Spleen (tissue), 11 donors: ENCODE measurements at regions not wholly inside any gene's neighbourhood (a gene's known extent, or its start where the extent isn't known, plus 50 kb on each side); places are given as distances from the start of the nearest gene placed in this dataset.

Source experiments
- DNase-seq: peaks from one replicate; pipeline ENCODE4 v3.0.0-alpha.2; 2020
- H3K27ac ChIP-seq, 8 donors: fragments of 200-600 bp; sonication (generic) in 7 of 8; 1 replicate in 4 of 8; 2 replicates in 4 of 8; pipeline versions ENCODE4 v1.5.0 to v1.8.0; 2016 to 2021; ENCODE audit warnings: inconsistent platforms in 4 of 8, mild to moderate bottlenecking in 4 of 8, moderate library complexity in 1 of 8
- H3K27me3 ChIP-seq, 7 donors: fragments of 200-600 bp; sonication (generic) in 6 of 7; replicated peaks in 1 of 7; 1 replicate in 4 of 7; 2 replicates in 3 of 7; pipeline versions ENCODE4 v1.5.0 to v1.8.0; 2016 to 2021; ENCODE audit warnings: inconsistent platforms in 3 of 7, mild to moderate bottlenecking in 1 of 7
- H3K36me3 ChIP-seq, 6 donors: fragments of 200-600 bp; sonication (generic) in 5 of 6; 1 replicate in 4 of 6; 2 replicates in 2 of 6; pipeline versions ENCODE4 v1.5.0 to v1.8.0; 2016 to 2021; ENCODE audit warnings: inconsistent platforms in 2 of 6
- H3K4me1 ChIP-seq, 6 donors: fragments of 200-600 bp; sonication (generic) in 5 of 6; 1 replicate in 3 of 6; 2 replicates in 3 of 6; pipeline versions ENCODE4 v1.5.0 to v1.8.0; 2016 to 2021; ENCODE audit warnings: inconsistent platforms in 3 of 6
- H3K4me3 ChIP-seq, 8 donors: fragments of 200-600 bp; sonication (generic) in 7 of 8; 1 replicate in 4 of 8; 2 replicates in 4 of 8; pipeline versions ENCODE4 v1.5.0 to v1.8.0; 2016 to 2021; ENCODE audit warnings: inconsistent platforms in 4 of 8, mild to moderate bottlenecking in 4 of 8, moderate library complexity in 2 of 8
- H3K9me3 ChIP-seq, 8 donors: fragments of 200-600 bp; sonication (generic) in 7 of 8; 1 replicate in 4 of 8; 2 replicates in 4 of 8; pipeline versions ENCODE4 v1.5.0 to v1.8.0; 2016 to 2021; ENCODE audit warnings: inconsistent platforms in 4 of 8
- CTCF ChIP-seq, 11 experiments: fragments of 200-600 bp in 7 of 11; fragments of 450-650 bp in 4 of 11; sonication (generic) in 4 of 11; IDR thresholded peaks in 8 of 11; conservative IDR thresholded peaks in 3 of 11; 1 replicate in 7 of 11; 2 replicates in 4 of 11; pipeline versions ENCODE4 v1.4.0 to v1.8.0; 2016 to 2021; ENCODE audit warnings: antibody characterized with exemption in 11 of 11, inconsistent platforms in 4 of 11, mild to moderate bottlenecking in 1 of 11
- POLR2A ChIP-seq, 3 donors: fragments of 450-650 bp; IDR thresholded peaks; one replicate each; pipeline ENCODE4 v1.5.1; 2017; ENCODE audit warnings: antibody characterized with exemption in 3 of 3, mild to moderate bottlenecking in 1 of 3
- POLR2AphosphoS5 ChIP-seq, 3 donors: sonication (generic); formaldehyde crosslinking; IDR thresholded peaks; one replicate each; pipeline ENCODE4 v1.5.1; 2017; ENCODE audit warnings: antibody characterized with exemption in 3 of 3
- WGBS, 5 donors: extraction: QIAGEN DNeasy Blood & Tissue Kit in 3 of 5; methylation state at CpG; one replicate each; pipeline versions ENCODE4 v1.1.5 to v1.1.7; 2013 to 2018; 5-methylcytosine and 5-hydroxymethylcytosine counted together
- intact Hi-C: fragments of 100-400 bp; cut with DNase I; formaldehyde crosslinking; loops from one replicate; pipeline ENCODE4 v1.15.0; 2023; ENCODE audit warnings: low total_unique reads
- donor health status: healthy with polysubstance abuse.
- donor health status: DM: no; HTN: no; CAD: no; lungs with moderate emphysema.
- donor health status: DM: no; HTN: no; CAD: no.
- donor health status: Bipolar disorder and iron deficiency.
- donor health status: healthy.
- donor health status: DM: no; HTN: no; CAD: no.
- donor health status: DM: yes; HTN: yes; CAD: no.

- TF ChIP-seq CTCF (IDR thresholded peaks at IDR 0.05 in 8 of 11, conservative IDR thresholded peaks at IDR 0.05 in 3 of 11): no peak
- no peak for TF ChIP-seq POLR2AphosphoS5 (IDR thresholded peaks at IDR 0.05)
- TF ChIP-seq POLR2A (IDR thresholded peaks at IDR 0.05): no peak
- no peaks in the 10 kb centered on the region for H3K9me3 ChIP-seq
- peaks cover 0 to 10% (median 0%) of the 10 kb centered on the region in 7 donors for H3K27me3 ChIP-seq
- no peak overlapping the region for H3K27ac ChIP-seq
- DNase-seq: no peak
- peaks cover 0 to 8% (median 0%) of the 10 kb centered on the region in 6 donors for H3K36me3 ChIP-seq
- no peak overlapping the region for H3K4me3 ChIP-seq
- intact Hi-C loops: no loop called here
- peaks cover 0 to 4% (median 0%) of the 10 kb centered on the region in 6 donors for H3K4me1 ChIP-seq
- 71 to 85% (median 73%) methylated on average over 4 of the region's 4 CpGs for WGBS, 5 donors
Measured at GRCh38 chr22:26887916-26888315, 230.5 kb downstream of the MIAT start.

GRCh38 chr22:26888887-26889286 lies 231.5 kb downstream of the MIAT start:
- Histone ChIP-seq H3K27ac (no peak overlapping the region), H3K36me3 (peaks cover 0 to 8% (median 0%) of the 10 kb centered on the region in 6 donors), H3K9me3 (no peaks in the 10 kb centered on the region), H3K4me3 (no peak overlapping the region), H3K4me1 (peaks cover 0 to 4% (median 0%) of the 10 kb centered on the region in 6 donors), H3K27me3 (peaks cover 0 to 16% (median 0%) of the 10 kb centered on the region in 7 donors)
- 88 to 94% (median 92%) methylated on average over 8 of the region's 8 CpGs for WGBS, 5 donors
- DNase-seq: no peak
- intact Hi-C loops: no loop called here
- TF ChIP-seq CTCF (IDR thresholded peaks at IDR 0.05 in 8 of 11, conservative IDR thresholded peaks at IDR 0.05 in 3 of 11) (no peak), POLR2AphosphoS5 (IDR thresholded peaks at IDR 0.05) (no peak), POLR2A (IDR thresholded peaks at IDR 0.05) (no peak)

- peaks cover 0 to 6% (median 0%) of the 10 kb centered on the region in 6 donors for H3K36me3 ChIP-seq
- H3K4me1 ChIP-seq: peaks cover 0 to 4% (median 0%) of the 10 kb centered on the region in 6 donors
- intact Hi-C loops: no loop called here
- 74 to 86% (median 78%) methylated on average over 7 of the region's 7 CpGs for WGBS, 5 donors
- no peak overlapping the region for H3K27ac ChIP-seq
- TF ChIP-seq POLR2A (IDR thresholded peaks at IDR 0.05): no peak
- no peak for TF ChIP-seq POLR2AphosphoS5 (IDR thresholded peaks at IDR 0.05)
- TF ChIP-seq CTCF (IDR thresholded peaks at IDR 0.05 in 8 of 11, conservative IDR thresholded peaks at IDR 0.05 in 3 of 11): no peak
- H3K4me3 ChIP-seq: no peak overlapping the region
- no peak for DNase-seq
- H3K27me3 ChIP-seq: peaks cover 0 to 22% (median 0%) of the 10 kb centered on the region in 7 donors
- no peaks in the 10 kb centered on the region for H3K9me3 ChIP-seq
Measured at GRCh38 chr22:26889802-26890201, 232.4 kb downstream of the MIAT start.

GRCh38 chr22:26890870-26891269 lies 233.5 kb downstream of the MIAT start:
- H3K36me3 ChIP-seq: peaks cover 0 to 4% (median 0%) of the 10 kb centered on the region in 6 donors
- H3K27ac ChIP-seq: no peak overlapping the region
- no peaks in the 10 kb centered on the region for H3K9me3 ChIP-seq
- DNase-seq: no peak
- H3K27me3 ChIP-seq: peaks cover 0 to 22% (median 0%) of the 10 kb centered on the region in 7 donors
- no peak for TF ChIP-seq POLR2A (IDR thresholded peaks at IDR 0.05)
- TF ChIP-seq POLR2AphosphoS5 (IDR thresholded peaks at IDR 0.05): no peak
- TF ChIP-seq CTCF (IDR thresholded peaks at IDR 0.05 in 8 of 11, conservative IDR thresholded peaks at IDR 0.05 in 3 of 11): no peak
- intact Hi-C loops: no loop called here
- no peak overlapping the region for H3K4me3 ChIP-seq
- H3K4me1 ChIP-seq: peaks cover 0 to 4% (median 0%) of the 10 kb centered on the region in 6 donors
- WGBS, 5 donors: 57 to 81% (median 69%) methylated on average over 5 of the region's 5 CpGs
